ENCODE measurements at regions not wholly inside any gene's neighbourhood (a gene's known extent, or its start where the extent isn't known, plus 50 kb on each side); places are given as distances from the start of the nearest gene placed in this dataset.

DNA sequence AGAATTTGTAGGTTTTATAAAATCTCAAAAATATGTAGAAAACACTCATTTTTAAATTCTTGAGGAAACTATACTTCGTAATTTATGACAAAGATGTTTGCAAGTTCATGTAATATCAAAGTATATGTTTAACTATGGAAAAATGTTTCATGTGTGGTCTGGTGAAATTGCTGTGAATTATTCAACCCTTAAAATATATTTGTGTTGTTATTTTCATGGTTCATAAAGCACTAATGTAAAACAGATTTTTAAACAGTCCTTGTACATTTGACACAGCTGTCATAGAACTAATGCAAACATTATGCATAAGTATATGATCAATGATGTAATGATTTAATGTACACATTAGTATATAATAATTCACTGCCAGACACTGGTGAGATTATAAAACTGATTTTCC, 83.1 kb upstream of the ARSJ start:
- Mint-ChIP-seq H3K27me3 (no peaks in the 10 kb centered on the region), H3K27ac (no peak overlapping the region), H3K9me3 (no peaks in the 10 kb centered on the region), H3K4me3 (no peak overlapping the region), H3K4me1 (no peaks in the 10 kb centered on the region), H3K36me3 (ENCODE audit: low read depth) (no peaks in the 10 kb centered on the region)
- ChIA-PET CTCF (no interaction called here), POLR2A (no interaction called here)
- DNase-seq: no peak

DNA sequence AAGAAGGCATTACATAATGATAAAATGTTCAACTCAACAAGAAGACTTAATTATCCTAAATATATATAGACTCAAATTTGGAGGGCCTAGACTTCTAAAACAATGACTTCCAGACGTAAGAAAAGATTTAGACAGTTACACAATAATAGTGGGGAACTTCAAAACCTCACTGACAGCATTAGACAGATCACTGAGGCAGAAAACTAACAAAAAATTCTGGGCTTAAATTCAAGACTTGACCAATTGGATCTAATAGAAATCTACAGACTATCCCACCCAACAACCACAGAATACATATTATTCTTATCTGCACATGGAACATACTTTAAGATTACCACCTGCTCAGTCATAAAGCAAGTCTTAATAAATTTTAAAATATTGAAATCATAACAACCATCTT, 93.3 kb upstream of the ARSJ start:
- ChIA-PET POLR2A (no interaction called here), CTCF (interaction anchor here (2.5 kb wide), 1 partner anchor 116 kb away, joined by 10 read pairs; no protein-coding TSS in a partner anchor)
- H3K9me3 Mint-ChIP-seq: no peaks in the 10 kb centered on the region
- H3K36me3 Mint-ChIP-seq (ENCODE audit: low read depth): no peaks in the 10 kb centered on the region
- H3K27ac Mint-ChIP-seq: no peak overlapping the region
- no peak overlapping the region for H3K4me3 Mint-ChIP-seq
- DNase-seq: no peak
- H3K4me1 Mint-ChIP-seq: peaks cover 3% of the 10 kb centered on the region
- peaks cover 14% of the 10 kb centered on the region for H3K27me3 Mint-ChIP-seq

DNA sequence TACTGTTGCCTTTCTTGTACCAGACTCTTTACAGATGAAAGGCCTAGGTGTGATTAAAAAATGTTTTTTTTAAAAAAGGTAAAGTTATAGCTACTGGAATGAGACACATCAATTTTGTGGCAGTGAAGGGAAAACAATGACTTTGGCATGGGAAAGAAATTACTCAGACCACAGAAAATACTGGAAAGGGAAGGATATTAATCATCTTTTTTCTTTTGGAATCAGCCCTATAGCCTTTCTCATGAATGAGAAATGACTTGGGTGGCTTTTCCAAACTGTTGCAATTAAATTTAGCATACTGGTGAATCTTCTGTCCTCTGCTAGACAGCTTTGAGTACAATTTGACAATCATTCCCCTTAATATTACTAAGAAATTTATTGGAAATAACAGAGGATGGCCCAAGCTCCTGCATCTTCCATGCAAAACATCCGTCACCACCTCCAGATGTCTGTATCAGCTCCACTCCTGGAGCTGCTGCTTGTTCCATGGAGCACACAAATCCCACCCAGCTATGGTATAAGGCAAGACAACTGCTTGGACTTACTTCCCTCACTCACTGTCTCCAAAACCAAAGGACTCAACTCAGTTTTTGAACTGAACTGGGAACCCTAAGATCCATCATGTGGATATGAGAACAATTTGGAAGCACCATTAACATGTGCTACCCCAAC, 97.6 kb upstream of the ARSJ start:
- ChIA-PET CTCF (interaction anchor here (2.0 kb wide), 1 partner anchor 124 kb away, joined by 4 read pairs; no protein-coding TSS in a partner anchor), POLR2A (no interaction called here)
- Mint-ChIP-seq H3K27me3 (peaks cover 13% of the 10 kb centered on the region), H3K9me3 (no peaks in the 10 kb centered on the region), H3K4me1 (no peaks in the 10 kb centered on the region), H3K4me3 (no peak overlapping the region), H3K27ac (no peak overlapping the region), H3K36me3 (ENCODE audit: low read depth) (no peaks in the 10 kb centered on the region)
- no peak for DNase-seq

DNA sequence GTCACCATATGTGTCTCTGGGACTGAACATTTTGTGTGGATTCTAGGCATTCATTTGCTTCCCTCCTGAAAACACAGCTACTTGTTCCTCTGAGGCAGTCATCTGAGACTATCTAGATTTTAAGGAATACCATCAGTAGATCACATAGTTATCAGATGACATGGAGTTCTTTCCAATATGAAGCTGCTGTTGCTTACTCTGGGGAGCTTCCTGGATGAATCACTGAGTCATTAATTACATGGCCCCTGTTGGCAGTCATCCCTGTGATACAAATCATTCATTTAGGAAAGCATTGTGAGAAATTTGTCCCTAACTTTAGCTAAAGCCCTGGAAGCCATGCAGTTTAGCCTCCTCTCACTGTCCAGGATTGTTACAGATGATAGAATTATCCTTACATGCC, 98.2 kb upstream of the ARSJ start:
- H3K27ac Mint-ChIP-seq: no peak overlapping the region
- DNase-seq: no peak
- H3K27me3 Mint-ChIP-seq: peaks cover 10% of the 10 kb centered on the region
- CTCF ChIA-PET: interaction anchor here (2.0 kb wide), 1 partner anchor 125 kb away, joined by 4 read pairs; no protein-coding TSS in a partner anchor
- no peaks in the 10 kb centered on the region for H3K36me3 Mint-ChIP-seq (ENCODE audit: low read depth)
- no peaks in the 10 kb centered on the region for H3K4me1 Mint-ChIP-seq
- no peaks in the 10 kb centered on the region for H3K9me3 Mint-ChIP-seq
- POLR2A ChIA-PET: no interaction called here
- no peak overlapping the region for H3K4me3 Mint-ChIP-seq

DNA sequence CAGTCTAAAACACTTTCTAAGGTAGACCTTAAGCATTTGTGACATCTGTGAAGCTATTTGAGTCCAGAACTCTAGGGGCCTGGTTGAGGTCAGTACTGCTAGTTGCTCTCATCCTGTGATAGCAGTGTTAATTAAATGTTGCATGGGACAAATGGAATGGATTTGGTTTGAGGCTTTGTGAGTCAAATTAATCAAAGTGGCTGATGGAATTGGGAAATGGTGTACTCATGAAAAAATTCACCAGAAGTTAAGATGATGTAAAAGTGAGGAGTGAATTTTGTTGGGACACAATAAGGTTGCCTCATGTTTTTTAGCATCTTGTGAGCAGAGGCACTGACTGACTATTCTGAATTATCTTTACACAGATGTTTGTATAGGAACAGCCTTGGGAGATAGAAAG, 99.2 kb upstream of the ARSJ start:
- no peaks in the 10 kb centered on the region for H3K36me3 Mint-ChIP-seq (ENCODE audit: low read depth)
- H3K27me3 Mint-ChIP-seq: peaks cover 7% of the 10 kb centered on the region
- DNase-seq: no peak
- CTCF ChIA-PET: interaction anchor here (2.0 kb wide), 1 partner anchor 126 kb away, joined by 4 read pairs; no protein-coding TSS in a partner anchor
- no peaks in the 10 kb centered on the region for H3K4me1 Mint-ChIP-seq
- H3K9me3 Mint-ChIP-seq: no peaks in the 10 kb centered on the region
- POLR2A ChIA-PET: no interaction called here
- H3K4me3 Mint-ChIP-seq: no peak overlapping the region
- no peak overlapping the region for H3K27ac Mint-ChIP-seq

DNA sequence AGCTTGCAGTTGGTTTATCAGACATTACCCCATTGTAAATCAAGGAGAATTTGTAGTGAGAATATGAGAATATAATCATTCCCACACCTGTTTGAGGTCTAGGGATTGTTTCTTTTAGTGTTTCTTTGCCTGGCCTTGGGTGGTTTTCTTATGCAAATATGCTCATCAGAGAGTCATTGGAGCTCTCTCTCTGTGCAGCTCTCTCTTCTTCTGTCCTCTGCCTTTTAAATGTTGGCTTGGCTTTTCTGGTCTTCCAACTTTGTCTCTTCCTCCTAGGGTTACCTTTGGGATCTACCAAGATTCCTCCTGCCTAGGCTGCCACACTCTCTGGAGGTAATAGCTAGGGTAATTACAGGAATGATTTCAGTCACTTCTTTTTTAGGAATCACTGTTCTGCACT, 102.3 kb upstream of the ARSJ start:
- H3K27me3 Mint-ChIP-seq: peaks cover 2% of the 10 kb centered on the region
- H3K4me3 Mint-ChIP-seq: no peak overlapping the region

DNA sequence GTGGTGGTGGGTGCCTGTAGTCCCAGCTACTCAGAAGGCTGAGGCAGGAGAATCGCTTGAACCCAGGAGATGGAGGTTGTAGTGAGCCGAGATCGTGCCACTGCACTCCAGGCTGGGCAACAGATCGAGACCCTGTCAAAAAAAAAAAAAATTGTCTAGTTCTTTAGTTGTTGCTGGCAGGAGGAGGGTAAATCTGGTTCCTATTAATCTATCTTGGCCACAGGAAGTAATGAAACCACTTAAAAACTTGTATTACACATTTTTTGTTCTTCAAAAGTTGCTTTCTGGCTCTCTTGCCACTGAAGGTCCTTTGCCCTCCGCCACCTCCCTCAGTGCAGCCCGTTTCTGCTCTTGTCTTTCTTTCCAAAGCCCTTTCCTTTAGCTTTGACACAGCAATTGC, 102.9 kb upstream of the ARSJ start:
- DNase-seq: no peak
- H3K4me1 Mint-ChIP-seq: no peaks in the 10 kb centered on the region
- peaks cover 2% of the 10 kb centered on the region for H3K27me3 Mint-ChIP-seq
- H3K27ac Mint-ChIP-seq: no peak overlapping the region
- no peaks in the 10 kb centered on the region for H3K36me3 Mint-ChIP-seq (ENCODE audit: low read depth)
- H3K9me3 Mint-ChIP-seq: no peaks in the 10 kb centered on the region
- H3K4me3 Mint-ChIP-seq: no peak overlapping the region
- POLR2A ChIA-PET: no interaction called here
- CTCF ChIA-PET: no interaction called here

More for the DNA sequence above, 102.3 kb upstream of the ARSJ start:
- Mint-ChIP-seq H3K4me1 (no peaks in the 10 kb centered on the region), H3K36me3 (ENCODE audit: low read depth) (no peaks in the 10 kb centered on the region), H3K27ac (no peak overlapping the region), H3K9me3 (no peaks in the 10 kb centered on the region)
- no peak for DNase-seq
- ChIA-PET POLR2A (no interaction called here), CTCF (no interaction called here)

DNA sequence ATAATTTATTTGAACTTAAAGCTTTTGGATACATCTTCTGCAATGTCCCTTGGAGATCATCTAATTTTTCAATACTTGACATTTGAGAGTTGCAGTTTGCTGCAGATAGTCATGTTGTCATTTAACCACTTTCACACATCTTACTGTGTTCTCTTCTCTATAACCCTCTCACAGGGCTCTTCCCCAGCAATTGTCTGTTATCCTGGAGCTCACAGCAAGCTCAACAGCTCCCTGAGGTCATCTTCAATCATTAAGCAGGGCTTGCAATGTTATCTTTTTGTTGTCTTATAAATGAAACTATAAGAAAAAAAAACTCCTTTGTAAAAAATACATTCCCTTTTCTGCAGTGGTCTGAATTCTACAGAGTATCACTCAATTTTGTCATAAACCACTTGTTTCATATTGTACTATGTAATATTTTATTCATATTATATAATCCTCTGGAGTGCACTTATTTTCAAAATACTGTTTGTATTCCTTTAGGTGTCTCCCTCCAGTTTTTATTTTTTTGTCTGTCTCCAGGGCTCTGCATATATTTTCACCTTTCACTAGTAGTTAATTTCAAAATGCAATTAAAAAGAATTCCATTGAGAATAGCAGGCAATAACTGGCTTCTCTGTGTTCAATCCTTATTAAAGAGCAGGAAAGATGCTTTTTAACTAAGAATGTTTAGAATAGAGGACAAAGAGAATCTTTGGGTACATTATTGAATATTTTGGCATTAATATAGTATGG, 106.3 kb upstream of the ARSJ start:
- peaks cover 6% of the 10 kb centered on the region for H3K27me3 Mint-ChIP-seq
- no peaks in the 10 kb centered on the region for H3K36me3 Mint-ChIP-seq (ENCODE audit: low read depth)
- no peak overlapping the region for H3K27ac Mint-ChIP-seq
- no peaks in the 10 kb centered on the region for H3K9me3 Mint-ChIP-seq
- DNase-seq: no peak
- H3K4me1 Mint-ChIP-seq: no peaks in the 10 kb centered on the region
- no peak overlapping the region for H3K4me3 Mint-ChIP-seq
- CTCF ChIA-PET: no interaction called here
- POLR2A ChIA-PET: no interaction called here

DNA sequence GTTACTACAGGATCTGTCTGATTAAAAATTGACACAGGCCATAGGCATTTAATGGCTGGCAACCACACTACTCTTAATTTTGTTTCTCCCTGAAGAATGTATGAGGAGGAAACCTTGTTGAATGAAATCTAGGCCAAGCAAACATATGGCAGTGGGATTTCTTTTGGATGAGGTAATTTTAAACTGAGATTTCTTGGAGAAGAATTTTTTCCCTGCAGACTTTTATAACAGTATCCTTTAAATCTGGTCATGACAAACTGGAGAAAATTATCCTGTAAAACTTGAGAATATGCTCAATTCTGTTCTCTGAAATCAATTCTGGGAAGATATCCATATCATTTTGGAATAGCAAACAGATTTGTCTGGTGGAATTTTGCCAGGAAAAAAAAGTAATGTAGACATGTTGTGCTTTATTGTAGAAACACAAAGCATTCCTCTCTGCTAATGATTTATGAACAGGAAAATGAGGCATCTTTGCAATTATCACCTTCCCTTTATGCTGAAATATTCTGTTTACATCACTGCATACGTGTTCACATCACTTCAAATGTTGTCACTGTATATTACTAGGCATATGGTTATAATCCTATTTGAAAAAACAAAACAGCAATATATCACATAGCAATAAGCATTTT, 108.3 kb upstream of the ARSJ start:
- peaks cover 6% of the 10 kb centered on the region for H3K27me3 Mint-ChIP-seq
- CTCF ChIA-PET: no interaction called here

DNA sequence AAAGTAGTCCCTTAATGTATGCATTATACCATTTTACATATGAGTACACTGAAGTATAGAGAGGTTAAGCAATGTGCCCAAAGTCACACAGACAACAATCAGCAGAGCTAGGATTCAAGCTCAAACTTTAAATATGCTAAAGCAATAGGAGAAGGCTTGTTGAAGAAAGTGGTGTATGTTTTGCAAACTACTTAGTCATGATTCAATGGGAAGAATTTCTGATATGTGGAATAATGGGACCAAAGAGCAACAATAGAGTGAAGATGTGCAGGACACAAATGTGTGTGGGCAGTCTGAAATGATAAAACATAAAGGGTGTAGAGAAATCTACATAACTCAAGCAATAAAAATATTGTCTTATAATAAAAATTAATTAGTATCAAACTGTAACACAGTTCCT, 109.0 kb upstream of the ARSJ start:
- Mint-ChIP-seq H3K27ac (no peak overlapping the region), H3K27me3 (peaks cover 4% of the 10 kb centered on the region), H3K4me1 (no peaks in the 10 kb centered on the region), H3K9me3 (no peaks in the 10 kb centered on the region), H3K4me3 (no peak overlapping the region), H3K36me3 (ENCODE audit: low read depth) (no peaks in the 10 kb centered on the region)
- no peak for DNase-seq
- CTCF ChIA-PET: no interaction called here
- POLR2A ChIA-PET: no interaction called here

More for the DNA sequence above, 108.3 kb upstream of the ARSJ start:
- no peaks in the 10 kb centered on the region for H3K4me1 Mint-ChIP-seq
- no peak overlapping the region for H3K4me3 Mint-ChIP-seq
- no peak for DNase-seq
- POLR2A ChIA-PET: no interaction called here
- no peaks in the 10 kb centered on the region for H3K36me3 Mint-ChIP-seq (ENCODE audit: low read depth)
- H3K27ac Mint-ChIP-seq: no peak overlapping the region
- H3K9me3 Mint-ChIP-seq: no peaks in the 10 kb centered on the region

DNA sequence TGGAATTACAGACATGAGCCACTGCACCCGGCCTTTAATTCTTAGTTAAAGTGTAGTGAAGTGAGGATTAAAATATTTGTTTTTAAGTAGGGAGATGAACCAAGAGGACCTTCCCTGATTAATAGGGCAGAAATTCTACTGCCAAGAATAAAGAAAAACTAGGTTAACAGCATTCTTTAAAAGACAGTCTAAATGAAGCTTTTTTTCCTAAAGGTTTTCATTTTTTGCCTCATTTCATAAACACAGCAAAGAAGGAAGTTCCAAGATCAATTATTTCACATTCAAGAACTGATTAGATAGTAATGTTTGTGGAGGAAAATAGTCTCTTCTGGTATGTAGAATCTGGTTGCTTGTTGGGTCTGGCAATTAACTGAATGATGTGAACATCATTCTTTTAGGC, 112.1 kb upstream of the ARSJ start:
- no peak for DNase-seq
- H3K36me3 Mint-ChIP-seq (ENCODE audit: low read depth): no peaks in the 10 kb centered on the region
- H3K9me3 Mint-ChIP-seq: no peaks in the 10 kb centered on the region
- H3K27me3 Mint-ChIP-seq: peaks cover 4% of the 10 kb centered on the region
- H3K4me1 Mint-ChIP-seq: no peaks in the 10 kb centered on the region
- no peak overlapping the region for H3K27ac Mint-ChIP-seq
- ChIA-PET POLR2A (no interaction called here), CTCF (no interaction called here)
- no peak overlapping the region for H3K4me3 Mint-ChIP-seq

DNA sequence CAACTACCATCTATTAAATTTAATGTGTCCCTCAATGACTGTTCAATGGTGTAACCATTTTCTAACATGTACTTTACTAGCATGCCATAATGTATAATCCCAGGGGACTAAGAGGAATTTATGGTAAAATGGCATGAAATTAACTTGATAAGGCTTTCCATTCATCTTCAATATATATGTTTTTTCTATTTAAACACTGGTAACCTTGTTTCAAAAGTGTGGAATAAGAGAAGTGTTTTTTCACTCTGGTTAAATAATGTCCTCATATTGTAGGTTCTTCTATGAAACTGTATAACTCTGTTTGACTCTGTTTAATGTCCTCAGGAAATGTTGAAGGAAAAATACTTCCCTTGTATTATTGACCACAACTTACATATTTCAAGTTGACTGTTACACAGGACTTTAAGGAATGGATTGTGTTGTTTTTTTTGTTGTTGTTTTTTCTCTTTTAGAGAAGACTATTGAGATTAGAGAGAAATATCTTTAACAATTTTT, 113.8 kb upstream of the ARSJ start:
- Mint-ChIP-seq H3K4me3 (no peak overlapping the region), H3K27ac (no peak overlapping the region), H3K4me1 (no peaks in the 10 kb centered on the region), H3K9me3 (no peaks in the 10 kb centered on the region), H3K36me3 (ENCODE audit: low read depth) (no peaks in the 10 kb centered on the region), H3K27me3 (peaks cover 4% of the 10 kb centered on the region)
- POLR2A ChIA-PET: no interaction called here
- CTCF ChIA-PET: no interaction called here
- DNase-seq: no peak

DNA sequence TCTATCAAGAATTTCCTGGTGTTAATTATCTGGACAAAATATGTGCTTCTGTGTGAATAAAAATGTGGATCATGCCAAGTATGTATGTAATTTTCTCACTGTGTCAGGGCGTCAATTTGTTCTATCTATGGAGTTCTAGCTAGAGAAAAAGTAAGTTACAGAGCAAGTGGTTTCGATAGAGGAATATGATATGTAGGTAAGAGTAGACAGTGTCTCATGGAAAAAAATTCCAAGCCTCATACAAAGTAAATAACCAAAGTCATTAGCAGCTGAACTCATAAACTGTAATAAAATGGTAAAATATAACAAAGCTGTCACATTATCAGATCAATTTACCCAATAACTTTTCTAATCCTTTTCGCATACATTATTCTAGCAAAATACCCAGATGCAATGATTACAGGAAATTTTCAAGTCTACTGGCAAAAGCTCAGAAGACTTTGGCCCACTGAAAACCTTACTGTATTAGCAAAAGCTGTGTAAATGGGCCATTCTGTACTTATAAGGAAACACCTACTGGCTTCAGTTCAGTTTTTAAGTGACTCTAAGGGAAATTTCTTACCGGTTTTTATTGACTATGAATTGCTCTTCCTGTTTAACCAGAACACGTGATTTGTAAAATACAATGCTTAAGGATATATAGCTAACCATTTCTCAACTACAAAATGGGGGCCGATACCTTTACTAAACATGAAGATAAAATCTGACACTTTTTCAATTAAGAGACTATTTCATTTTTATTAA, 121.0 kb upstream of the ARSJ start:
- Mint-ChIP-seq H3K9me3 (no peaks in the 10 kb centered on the region), H3K4me3 (no peak overlapping the region), H3K36me3 (ENCODE audit: low read depth) (no peaks in the 10 kb centered on the region), H3K27ac (no peak overlapping the region), H3K4me1 (no peaks in the 10 kb centered on the region), H3K27me3 (peaks cover 4% of the 10 kb centered on the region)
- no peak for DNase-seq
- CTCF ChIA-PET: no interaction called here
- POLR2A ChIA-PET: no interaction called here
